ENCODE measurements at regions not wholly inside any gene's neighbourhood (a gene's known extent, or its start where the extent isn't known, plus 50 kb on each side); places are given as distances from the start of the nearest gene placed in this dataset.

DNA sequence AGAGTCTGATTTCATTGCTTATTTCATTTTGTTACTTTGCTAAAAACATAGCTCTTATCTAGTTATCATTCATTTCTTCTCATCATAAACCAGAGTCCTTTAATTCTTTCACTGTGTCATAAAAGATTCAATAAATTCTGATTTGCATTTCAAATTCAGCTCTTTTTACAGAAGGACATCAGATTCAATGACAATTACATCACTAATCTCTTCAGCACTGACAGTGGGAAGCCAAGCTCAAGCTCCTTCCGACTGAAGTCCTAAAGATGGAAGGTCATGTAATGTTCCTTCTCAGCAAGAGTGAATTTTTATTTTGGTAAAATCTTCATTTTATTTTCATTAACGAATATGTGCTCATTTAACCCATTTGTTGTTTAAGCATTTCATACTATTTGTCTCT is 530.7 kb upstream of the ADGRL2 start:
- TF ChIP-seq, protein P1, sequence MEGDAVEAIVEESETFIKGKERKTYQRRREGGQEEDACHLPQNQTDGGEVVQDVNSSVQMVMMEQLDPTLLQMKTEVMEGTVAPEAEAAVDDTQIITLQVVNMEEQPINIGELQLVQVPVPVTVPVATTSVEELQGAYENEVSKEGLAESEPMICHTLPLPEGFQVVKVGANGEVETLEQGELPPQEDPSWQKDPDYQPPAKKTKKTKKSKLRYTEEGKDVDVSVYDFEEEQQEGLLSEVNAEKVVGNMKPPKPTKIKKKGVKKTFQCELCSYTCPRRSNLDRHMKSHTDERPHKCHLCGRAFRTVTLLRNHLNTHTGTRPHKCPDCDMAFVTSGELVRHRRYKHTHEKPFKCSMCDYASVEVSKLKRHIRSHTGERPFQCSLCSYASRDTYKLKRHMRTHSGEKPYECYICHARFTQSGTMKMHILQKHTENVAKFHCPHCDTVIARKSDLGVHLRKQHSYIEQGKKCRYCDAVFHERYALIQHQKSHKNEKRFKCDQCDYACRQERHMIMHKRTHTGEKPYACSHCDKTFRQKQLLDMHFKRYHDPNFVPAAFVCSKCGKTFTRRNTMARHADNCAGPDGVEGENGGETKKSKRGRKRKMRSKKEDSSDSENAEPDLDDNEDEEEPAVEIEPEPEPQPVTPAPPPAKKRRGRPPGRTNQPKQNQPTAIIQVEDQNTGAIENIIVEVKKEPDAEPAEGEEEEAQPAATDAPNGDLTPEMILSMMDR (IDR thresholded peaks at IDR 0.05), result no peak
- no peak for TF ChIP-seq POLR2A (IDR thresholded peaks at IDR 0.05)

Measured in prostate gland (tissue), 2 donors.